ENCODE measurements at regions not wholly inside any gene's neighbourhood (a gene's known extent, or its start where the extent isn't known, plus 50 kb on each side); places are given as distances from the start of the nearest gene placed in this dataset.
A peak's percentile ranks its signal among the peaks of the same experiment; 100 is the strongest.

GRCh38 chr6:79764747-79765146 is 133.6 kb downstream of the SH3BGRL2 start:
- DNase-seq: peak; percentile 22

GRCh38 chr6:79763301-79763700 is 132.2 kb downstream of the SH3BGRL2 start:
- DNase-seq: no peak

GRCh38 chr6:79762370-79762769 is 131.2 kb downstream of the SH3BGRL2 start:
- DNase-seq: no peak

- DNase-seq: no peak
These were observed 125.4 kb downstream of the SH3BGRL2 start for GRCh38 chr6:79756496-79756895.

GRCh38 chr6:79755967-79756366 is 124.8 kb downstream of the SH3BGRL2 start:
- no peak for DNase-seq
